ENCODE measurements at regions not wholly inside any gene's neighbourhood (a gene's known extent, or its start where the extent isn't known, plus 50 kb on each side); places are given as distances from the start of the nearest gene placed in this dataset.

- in situ Hi-C loops (cut with MboI; ENCODE audit: low sequenced_read_pairs): no loop called here
These were observed 431.1 kb downstream of the KCNH5 start for GRCh38 chr14:62614122-62614521.

DNA sequence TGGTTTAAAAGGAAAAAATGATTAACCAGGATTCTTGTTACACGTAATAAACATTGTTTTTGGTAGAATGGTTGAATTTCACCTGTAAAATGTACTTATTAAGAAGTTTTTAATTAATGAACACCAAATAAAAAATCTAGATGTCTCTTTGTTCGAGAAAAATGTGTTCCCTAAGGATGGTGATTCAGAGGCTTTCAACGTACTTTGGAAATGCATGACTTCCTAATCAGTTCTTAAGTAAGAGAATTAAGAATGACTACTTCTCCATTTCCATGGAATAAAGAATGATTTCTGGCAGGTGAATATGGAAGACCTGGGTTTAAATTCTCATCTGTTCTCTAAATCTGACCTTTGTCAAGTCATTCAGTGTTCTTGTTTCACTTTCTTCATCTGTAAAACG lies 428.6 kb downstream of the KCNH5 start:
- in situ Hi-C loops (cut with MboI; ENCODE audit: low sequenced_read_pairs): no loop called here

DNA sequence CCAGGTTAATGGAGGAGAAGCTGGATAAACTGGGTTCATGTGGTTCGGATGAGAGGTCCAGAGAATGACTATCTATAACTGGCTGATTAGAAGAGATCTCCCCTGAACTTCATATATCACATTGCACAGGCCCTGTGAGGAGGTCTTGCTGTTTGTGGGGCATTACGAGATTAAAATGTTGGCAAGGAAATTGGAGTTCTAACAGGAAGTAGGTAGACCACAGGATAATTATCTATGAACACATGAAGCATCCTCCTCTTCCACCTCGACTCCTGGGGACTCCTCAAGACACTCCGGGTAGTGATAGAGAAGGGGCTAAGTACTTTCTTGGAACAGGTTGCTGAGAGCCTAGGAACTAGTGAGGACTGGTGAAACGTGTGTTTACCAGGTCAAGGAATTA lies 418.8 kb downstream of the KCNH5 start:
- in situ Hi-C loops (cut with MboI; ENCODE audit: low sequenced_read_pairs): no loop called here

DNA sequence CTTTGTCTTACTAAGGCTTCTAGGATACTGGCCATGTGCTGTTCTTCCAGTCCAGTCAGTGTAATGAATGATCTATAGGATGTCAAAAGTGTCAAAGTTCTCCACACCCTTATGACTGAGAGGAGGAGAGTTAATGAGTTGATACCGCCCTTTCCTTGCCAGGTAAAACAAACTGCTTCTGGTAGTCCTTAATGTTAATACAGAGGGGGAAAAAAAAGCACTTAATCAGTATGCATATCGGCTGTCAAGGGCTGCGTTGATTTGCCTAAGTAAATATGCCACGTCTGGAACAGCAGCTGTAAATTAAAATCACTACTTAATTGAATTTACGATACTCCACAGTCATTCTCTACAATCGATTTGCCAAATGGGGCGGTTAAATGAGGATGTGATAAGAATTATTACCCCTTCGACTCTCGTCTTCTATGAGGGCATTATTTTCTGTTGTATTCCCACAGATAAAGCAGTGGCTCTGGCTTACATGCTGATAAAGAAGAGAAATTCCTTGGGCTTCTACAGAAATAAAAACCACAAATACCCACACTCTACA lies 416.0 kb downstream of the KCNH5 start:
- in situ Hi-C loops (cut with MboI; ENCODE audit: low sequenced_read_pairs): no loop called here

DNA sequence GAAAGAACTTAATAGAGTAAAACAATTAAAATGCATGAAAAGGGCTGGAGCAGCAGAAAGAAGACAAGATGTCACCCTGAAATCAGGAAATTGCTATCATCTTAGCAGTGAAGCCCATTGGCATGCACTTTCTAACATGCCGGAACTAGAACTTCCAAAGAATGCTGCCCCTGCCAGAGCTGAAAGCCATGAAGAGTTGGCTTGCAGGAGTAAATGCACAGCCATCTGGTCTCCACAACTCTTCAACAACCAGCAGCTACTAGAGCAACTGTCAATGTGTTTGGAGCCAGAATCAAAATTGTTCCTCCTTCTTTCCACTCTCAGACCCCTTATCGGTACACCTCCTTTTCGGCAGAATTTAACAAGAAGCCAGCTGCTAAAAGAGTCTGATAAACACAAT lies 414.1 kb downstream of the KCNH5 start:
- in situ Hi-C loops (cut with MboI; ENCODE audit: low sequenced_read_pairs): no loop called here

DNA sequence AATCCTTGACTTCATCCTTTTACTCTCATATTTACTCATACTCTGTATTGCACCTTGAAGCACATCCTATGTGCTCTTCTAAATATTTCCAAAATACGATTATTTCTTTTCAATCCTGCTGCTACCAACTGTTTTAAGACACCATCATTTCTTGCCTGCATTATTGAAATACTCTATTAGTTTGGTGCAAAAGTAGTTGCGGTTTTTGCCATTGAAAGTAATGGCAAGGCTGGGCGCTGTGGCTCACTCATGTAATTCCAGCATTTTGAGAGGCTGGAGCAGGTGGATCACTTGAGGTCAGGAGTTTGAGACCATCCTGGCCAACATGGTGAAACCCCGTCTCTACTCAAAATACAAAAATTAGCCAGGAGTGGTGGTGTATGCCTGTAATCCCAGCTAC lies 412.5 kb downstream of the KCNH5 start:
- in situ Hi-C loops (cut with MboI; ENCODE audit: low sequenced_read_pairs): no loop called here

GRCh38 chr14:62645649-62646048 lies 399.6 kb downstream of the KCNH5 start:
- in situ Hi-C loops (cut with MboI; ENCODE audit: low sequenced_read_pairs): no loop called here
